Adrenal gland (tissue), 5 donors: ENCODE measurements at regions not wholly inside any gene's neighbourhood (a gene's known extent, or its start where the extent isn't known, plus 50 kb on each side); places are given as distances from the start of the nearest gene placed in this dataset.
"Not testable (repeated sequence)": the region's sequence is repeated elsewhere in the genome, so short reads cannot be mapped to it uniquely, and the experiment has no call there.

Source experiments
- CTCF ChIP-seq, 6 experiments: fragments of 450-650 bp in 4 of 6; fragments of 200-600 bp in 2 of 6; sonication (generic) in 1 of 6; IDR thresholded peaks; 1 replicate in 5 of 6; 2 replicates in 1 of 6; pipeline versions ENCODE4 v1.5.1 to v1.8.0; 2016 to 2021; ENCODE audit warnings: antibody characterized with exemption in 6 of 6, mild to moderate bottlenecking in 2 of 6, moderate library complexity in 1 of 6
- POLR2A ChIP-seq, 2 donors: fragments of 450-650 bp; IDR thresholded peaks; one replicate each; pipeline ENCODE4 v1.6.1; 2017; ENCODE audit warnings: antibody characterized with exemption in 2 of 2, mild to moderate bottlenecking in 2 of 2, moderate library complexity in 1 of 2
- donor health status: DM: no; HTN: no; CAD: no.

GRCh38 chr13:40373608-40374007 is 292.8 kb downstream of the FOXO1 start:
- not testable (repeated sequence) for TF ChIP-seq POLR2A, CTCF (IDR thresholded peaks at IDR 0.05)
